Esophagus muscularis mucosa (tissue), 4 donors: ENCODE measurements at regions not wholly inside any gene's neighbourhood (a gene's known extent, or its start where the extent isn't known, plus 50 kb on each side); places are given as distances from the start of the nearest gene placed in this dataset.

Experiments used
- DNase-seq: peaks from one replicate; pipeline ENCODE4 v3.0.0-alpha.2; 2017; ENCODE audit errors: extremely low spot score
- H3K27ac ChIP-seq, 4 donors: fragments of 200-600 bp; sonication (generic); replicated peaks in 1 of 4; 1 replicate in 3 of 4; 2 replicates in 1 of 4; pipeline ENCODE4 v1.5.1; 2016 to 2019; ENCODE audit warnings: mild to moderate bottlenecking in 1 of 4
- H3K27me3 ChIP-seq, 4 donors: fragments of 200-600 bp; sonication (generic); one replicate each; pipeline versions ENCODE4 v1.5.1 to v1.6.0; 2016 to 2019
- H3K36me3 ChIP-seq, 4 donors: fragments of 200-600 bp; sonication (generic); one replicate each; pipeline ENCODE4 v1.5.1; 2016 to 2019
- H3K4me1 ChIP-seq, 4 donors: fragments of 200-600 bp; sonication (generic); one replicate each; pipeline ENCODE4 v1.5.1; 2016 to 2019
- H3K4me3 ChIP-seq, 4 donors: fragments of 200-600 bp; sonication (generic); 1 replicate in 2 of 4; 2 replicates in 2 of 4; pipeline ENCODE4 v1.5.1; 2016 to 2019; ENCODE audit warnings: mild to moderate bottlenecking in 4 of 4, moderate library complexity in 1 of 4
- H3K9me3 ChIP-seq, 4 donors: fragments of 200-600 bp; sonication (generic); 1 replicate in 3 of 4; 2 replicates in 1 of 4; pipeline ENCODE4 v1.5.1; 2016 to 2019
- EP300 ChIP-seq: sonication (generic); formaldehyde crosslinking; IDR thresholded peaks from one replicate; pipeline ENCODE4 v1.6.1; 2017; ENCODE audit warnings: antibody characterized with exemption
- POLR2A ChIP-seq: fragments of 450-650 bp; IDR thresholded peaks from one replicate; pipeline ENCODE4 v1.6.1; 2017; ENCODE audit warnings: antibody characterized with exemption, moderate library complexity, mild to moderate bottlenecking, low read depth
- POLR2AphosphoS5 ChIP-seq, 2 donors: sonication (generic); formaldehyde crosslinking; IDR thresholded peaks; one replicate each; pipeline ENCODE4 v1.6.1; 2017; ENCODE audit warnings: antibody characterized with exemption in 2 of 2
- WGBS: methylation state at CpG from one replicate; pipeline ENCODE4 v1.1.5; 2018; 5-methylcytosine and 5-hydroxymethylcytosine counted together
- intact Hi-C: fragments of 100-400 bp; cut with DNase I; formaldehyde crosslinking; loops from one replicate; pipeline ENCODE4 v1.15.1; 2023
- TF ChIP-seq, protein P1 (sequence below), 3 experiments: fragments of 200-600 bp in 2 of 3; fragments of 450-650 bp in 1 of 3; sonication (generic) in 2 of 3; IDR thresholded peaks; one replicate each; pipeline ENCODE4 v1.5.1; 2017 to 2019; ENCODE audit warnings: antibody characterized with exemption in 3 of 3, mild to moderate bottlenecking in 2 of 3, moderate library complexity in 1 of 3

- DNase-seq, result peak; percentile 37
- intact Hi-C loops, result no loop called here
- no peak overlapping the region for H3K4me3 ChIP-seq
- TF ChIP-seq POLR2A (no peak), POLR2AphosphoS5 (IDR thresholded peaks at IDR 0.05) (no peak), EP300 (no peak)
- TF ChIP-seq, protein P1, sequence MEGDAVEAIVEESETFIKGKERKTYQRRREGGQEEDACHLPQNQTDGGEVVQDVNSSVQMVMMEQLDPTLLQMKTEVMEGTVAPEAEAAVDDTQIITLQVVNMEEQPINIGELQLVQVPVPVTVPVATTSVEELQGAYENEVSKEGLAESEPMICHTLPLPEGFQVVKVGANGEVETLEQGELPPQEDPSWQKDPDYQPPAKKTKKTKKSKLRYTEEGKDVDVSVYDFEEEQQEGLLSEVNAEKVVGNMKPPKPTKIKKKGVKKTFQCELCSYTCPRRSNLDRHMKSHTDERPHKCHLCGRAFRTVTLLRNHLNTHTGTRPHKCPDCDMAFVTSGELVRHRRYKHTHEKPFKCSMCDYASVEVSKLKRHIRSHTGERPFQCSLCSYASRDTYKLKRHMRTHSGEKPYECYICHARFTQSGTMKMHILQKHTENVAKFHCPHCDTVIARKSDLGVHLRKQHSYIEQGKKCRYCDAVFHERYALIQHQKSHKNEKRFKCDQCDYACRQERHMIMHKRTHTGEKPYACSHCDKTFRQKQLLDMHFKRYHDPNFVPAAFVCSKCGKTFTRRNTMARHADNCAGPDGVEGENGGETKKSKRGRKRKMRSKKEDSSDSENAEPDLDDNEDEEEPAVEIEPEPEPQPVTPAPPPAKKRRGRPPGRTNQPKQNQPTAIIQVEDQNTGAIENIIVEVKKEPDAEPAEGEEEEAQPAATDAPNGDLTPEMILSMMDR (IDR thresholded peaks at IDR 0.05), result no peak
- H3K27ac ChIP-seq, result no peak overlapping the region
- H3K27me3 ChIP-seq, result no peaks in the 10 kb centered on the region
- peaks cover 9 to 18% (median 16%) of the 10 kb centered on the region in 4 donors for H3K4me1 ChIP-seq
- no peaks in the 10 kb centered on the region for H3K36me3 ChIP-seq
- H3K9me3 ChIP-seq, result no peaks in the 10 kb centered on the region
Measured at GRCh38 chr13:22196777-22197176, 525.9 kb downstream of the FGF9 start.

DNA sequence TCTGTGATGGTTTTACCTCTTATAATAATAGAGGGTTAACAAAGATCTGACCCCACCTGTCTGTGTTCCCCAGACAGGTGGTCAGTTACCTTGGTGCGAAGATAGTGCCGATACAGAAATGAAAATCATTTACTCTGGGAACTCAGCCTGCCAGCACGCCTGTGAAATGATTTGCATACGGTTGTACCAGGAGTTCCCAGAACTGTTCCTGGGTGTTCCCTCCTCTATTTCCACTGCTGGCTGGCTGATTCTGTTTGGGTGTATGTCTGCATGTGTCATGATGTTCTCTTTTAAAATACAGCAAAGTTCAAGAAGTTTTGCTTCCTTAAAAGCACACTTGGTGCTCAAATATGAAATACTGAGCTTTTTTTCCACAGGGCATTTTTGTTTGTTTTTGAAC, 527.1 kb downstream of the FGF9 start:
- intact Hi-C loops, result no loop called here
- DNase-seq, result peak; percentile 78

GRCh38 chr13:22198641-22199217, 527.9 kb downstream of the FGF9 start:
- H3K27me3 ChIP-seq, result no peaks in the 10 kb centered on the region
- TF ChIP-seq, protein P1 (IDR thresholded peaks at IDR 0.05), result no peak
- TF ChIP-seq POLR2A (no peak), POLR2AphosphoS5 (IDR thresholded peaks at IDR 0.05) (no peak), EP300 (no peak)
- no peaks in the 10 kb centered on the region for H3K36me3 ChIP-seq
- WGBS, result 36% methylated on average over 10 of the region's 10 CpGs
- H3K4me3 ChIP-seq, result no peak overlapping the region
- no peaks in the 10 kb centered on the region for H3K9me3 ChIP-seq
- peak; percentile 74 for DNase-seq
- intact Hi-C loops, result no loop called here
- H3K4me1 ChIP-seq, result peaks cover 9 to 18% (median 16%) of the 10 kb centered on the region in 4 donors
- no peak overlapping the region for H3K27ac ChIP-seq

More for the DNA sequence above, 527.1 kb downstream of the FGF9 start:
- Histone ChIP-seq H3K27ac (no peak overlapping the region), H3K27me3 (no peaks in the 10 kb centered on the region), H3K4me1 (peaks cover 9 to 18% (median 16%) of the 10 kb centered on the region in 4 donors), H3K36me3 (no peaks in the 10 kb centered on the region), H3K4me3 (no peak overlapping the region), H3K9me3 (no peaks in the 10 kb centered on the region)
- TF ChIP-seq EP300 (no peak), POLR2AphosphoS5 (IDR thresholded peaks at IDR 0.05) (no peak), POLR2A (no peak)
- TF ChIP-seq, protein P1 (IDR thresholded peaks at IDR 0.05), result no peak
- 19% methylated on average over 4 of the region's 4 CpGs for WGBS

- no peak overlapping the region for H3K4me3 ChIP-seq
- no peak for DNase-seq
- peaks cover 9 to 18% (median 16%) of the 10 kb centered on the region in 4 donors for H3K4me1 ChIP-seq
- intact Hi-C loops, result no loop called here
- no peaks in the 10 kb centered on the region for H3K27me3 ChIP-seq
- H3K36me3 ChIP-seq, result no peaks in the 10 kb centered on the region
- no peak for TF ChIP-seq POLR2A
- TF ChIP-seq, protein P1 (IDR thresholded peaks at IDR 0.05), result no peak
- TF ChIP-seq POLR2AphosphoS5 (IDR thresholded peaks at IDR 0.05), result no peak
- no peak for TF ChIP-seq EP300
- H3K9me3 ChIP-seq, result no peaks in the 10 kb centered on the region
- H3K27ac ChIP-seq, result no peak overlapping the region
- 100% methylated on average over 1 of the region's 1 CpG for WGBS
Measured at GRCh38 chr13:22200440-22200839, 529.6 kb downstream of the FGF9 start.
